Stimulated activated naive CD8-positive, alpha-beta T cell treated with anti-CD3 and anti-CD28 coated beads, Interleukin-15, Interleukin-2, amounts not matched to agents 100 U/mL and 50 U/mL, for 24 hours (primary cell): ENCODE measurements at regions not wholly inside any gene's neighbourhood (a gene's known extent, or its start where the extent isn't known, plus 50 kb on each side); places are given as distances from the start of the nearest gene placed in this dataset.

Experiments used
- ATAC-seq: fragments of 150-1000 bp; cut with Tn5 transposase; one replicate; pipeline ENCODE4 v1.10.0; 2021
- DNase-seq: peaks from one replicate; pipeline ENCODE4 v3.0.0; 2021

GRCh38 chr16:62661435-62661834 lies 625.2 kb upstream of the CDH8 start:
- ATAC-seq = no peak
- no peak for DNase-seq

- ATAC-seq = no peak
- DNase-seq = no peak
These were observed 620.9 kb upstream of the CDH8 start for GRCh38 chr16:62657116-62657515.

- DNase-seq = no peak
- ATAC-seq = no peak
These were observed 616.3 kb upstream of the CDH8 start for GRCh38 chr16:62652441-62653120.

- ATAC-seq = no peak
- DNase-seq = no peak
These were observed 612.0 kb upstream of the CDH8 start for GRCh38 chr16:62648256-62648655.

GRCh38 chr16:62644030-62644812 lies 608.0 kb upstream of the CDH8 start:
- no peak for ATAC-seq
- DNase-seq = no peak

- ATAC-seq = no peak
- no peak for DNase-seq
These were observed 606.4 kb upstream of the CDH8 start for GRCh38 chr16:62642677-62643076.

GRCh38 chr16:62639890-62640289 lies 603.7 kb upstream of the CDH8 start:
- ATAC-seq = no peak
- no peak for DNase-seq

- ATAC-seq (no peak), DNase-seq (no peak)
These were observed 603.0 kb upstream of the CDH8 start for GRCh38 chr16:62638964-62639870.

GRCh38 chr16:62638324-62638911 lies 602.2 kb upstream of the CDH8 start:
- ATAC-seq (no peak), DNase-seq (no peak)

- no peak for ATAC-seq
These were observed 589.1 kb upstream of the CDH8 start for GRCh38 chr16:62625326-62625725.

GRCh38 chr16:62620275-62620674 lies 584.0 kb upstream of the CDH8 start:
- no peak for DNase-seq
- no peak for ATAC-seq

More at GRCh38 chr16:62625326-62625725, 589.1 kb upstream of the CDH8 start:
- DNase-seq = no peak

GRCh38 chr16:62615526-62615925 lies 579.3 kb upstream of the CDH8 start:
- ATAC-seq = no peak
- DNase-seq = no peak

- DNase-seq = no peak
- no peak for ATAC-seq
These were observed 574.1 kb upstream of the CDH8 start for GRCh38 chr16:62610291-62610690.

GRCh38 chr16:62602790-62603189 lies 566.6 kb upstream of the CDH8 start:
- ATAC-seq = no peak
- DNase-seq = no peak

- DNase-seq = no peak
- no peak for ATAC-seq
These were observed 561.6 kb upstream of the CDH8 start for GRCh38 chr16:62597875-62598274.

- ATAC-seq (no peak), DNase-seq (no peak)
These were observed 560.3 kb upstream of the CDH8 start for GRCh38 chr16:62596584-62596983.

GRCh38 chr16:62596125-62596524 lies 559.9 kb upstream of the CDH8 start:
- ATAC-seq = no peak
- DNase-seq = no peak

GRCh38 chr16:62586128-62586862 lies 550.1 kb upstream of the CDH8 start:
- ATAC-seq (no peak), DNase-seq (no peak)

GRCh38 chr16:62585041-62585545 lies 548.9 kb upstream of the CDH8 start:
- no peak for ATAC-seq
- no peak for DNase-seq

GRCh38 chr16:62583414-62583813 lies 547.2 kb upstream of the CDH8 start:
- DNase-seq = no peak

GRCh38 chr16:62573466-62573865 lies 537.2 kb upstream of the CDH8 start:
- DNase-seq (no peak), ATAC-seq (no peak)

More at GRCh38 chr16:62583414-62583813, 547.2 kb upstream of the CDH8 start:
- ATAC-seq = no peak
